ENCODE measurements at regions not wholly inside any gene's neighbourhood (a gene's known extent, or its start where the extent isn't known, plus 50 kb on each side); places are given as distances from the start of the nearest gene placed in this dataset.
A peak's percentile ranks its signal among the peaks of the same experiment; 100 is the strongest.
"Not testable (repeated sequence)": the region's sequence is repeated elsewhere in the genome, so short reads cannot be mapped to it uniquely, and the experiment has no call there.

- DNase-seq: not testable (repeated sequence)
Observed at GRCh38 chr16:29578898-29579297, 72.7 kb upstream of the NPIPB12 start.

- not testable (repeated sequence) for DNase-seq
Observed at GRCh38 chr16:29581764-29582163, 75.6 kb upstream of the NPIPB12 start.

GRCh38 chr16:29591919-29592318 lies 71.1 kb upstream of the SPN start:
- DNase-seq: not testable (repeated sequence)

- peak; percentile 48 for DNase-seq
Observed at GRCh38 chr16:29594269-29594925, 68.7 kb upstream of the SPN start.

- DNase-seq: peak; percentile 86
Observed at GRCh38 chr16:29594926-29595838, 67.9 kb upstream of the SPN start.

GRCh38 chr16:29597030-29597429 lies 66.0 kb upstream of the SPN start:
- not testable (repeated sequence) for DNase-seq

GRCh38 chr16:29600111-29601000 lies 62.7 kb upstream of the SPN start:
- DNase-seq: not testable (repeated sequence)

GRCh38 chr16:29602247-29602625 lies 60.8 kb upstream of the SPN start:
- DNase-seq: not testable (repeated sequence)

- DNase-seq: not testable (repeated sequence)
Observed at GRCh38 chr16:29602683-29603088, 60.4 kb upstream of the SPN start.

GRCh38 chr16:29604631-29605549 lies 58.2 kb upstream of the SPN start:
- DNase-seq: not testable (repeated sequence)

- DNase-seq: not testable (repeated sequence)
Observed at GRCh38 chr16:29605593-29606205, 57.3 kb upstream of the SPN start.

GRCh38 chr16:29606669-29607427 lies 56.2 kb upstream of the SPN start:
- not testable (repeated sequence) for DNase-seq

- not testable (repeated sequence) for DNase-seq
Observed at GRCh38 chr16:29607428-29607823, 55.6 kb upstream of the SPN start.

GRCh38 chr16:29612381-29613306 lies 50.4 kb upstream of the SPN start:
- not testable (repeated sequence) for DNase-seq

All from T-helper 9 cell (primary cell).